ENCODE measurements at regions not wholly inside any gene's neighbourhood (a gene's known extent, or its start where the extent isn't known, plus 50 kb on each side); places are given as distances from the start of the nearest gene placed in this dataset.

DNA sequence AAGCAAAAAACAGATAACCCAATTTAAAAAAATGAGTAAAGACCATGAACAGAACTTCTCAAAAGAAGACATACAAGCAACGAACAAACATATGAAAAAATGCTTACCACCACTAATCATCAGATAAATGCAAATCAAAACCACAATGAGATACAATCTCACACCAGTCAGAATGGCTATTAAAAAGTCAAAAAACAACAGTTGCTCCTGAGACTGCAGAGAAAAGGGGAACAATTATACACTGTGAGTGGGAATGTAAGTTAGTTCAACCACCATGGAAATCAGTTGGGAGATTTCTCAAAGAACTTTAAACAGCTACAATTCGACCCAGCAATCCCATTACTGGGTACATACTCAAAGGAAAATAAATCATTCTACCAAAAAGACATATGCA lies 131.6 kb downstream of the PTGER3 start:
- Histone ChIP-seq H3K56ac (ENCODE audit: insufficient read length, low read depth, low read length) (no peak overlapping the region), H2BK5ac (ENCODE audit: insufficient read length, low read length) (no peak overlapping the region)
- WGBS (ENCODE audit: extremely low coverage, insufficient read length, low lambda C conversion rate), result no CpG with 5 or more reads among the region's 2 CpGs

More for the DNA sequence above, 131.6 kb downstream of the PTGER3 start:
- H3K27me3 ChIP-seq (ENCODE audit: insufficient read depth, low read length), result no peaks in the 10 kb centered on the region
- no peak overlapping the region for H3K14ac ChIP-seq (ENCODE audit: insufficient read depth, low read length)
- H3T11ph ChIP-seq (ENCODE audit: low read length), result no peak overlapping the region
- H3K4me2 ChIP-seq (ENCODE audit: insufficient read depth, insufficient read length, low read length), result no peak overlapping the region
- H4K8ac ChIP-seq (replicated peaks; ENCODE audit: insufficient read length, low read depth, low read length), result no peak overlapping the region
- no peak overlapping the region for H3K23ac ChIP-seq (ENCODE audit: insufficient read length, low read depth, low read length)
- H3K27ac ChIP-seq (ENCODE audit: insufficient read length, low read depth, low read length), result no peak overlapping the region
- DNase-seq, result no peak
- no peaks in the 10 kb centered on the region for H3K4me1 ChIP-seq (ENCODE audit: insufficient read depth, low read length)
- Mint-ChIP-seq H3K4me1 (no peaks in the 10 kb centered on the region), H3K27ac (no peak overlapping the region), H3K4me3 (no peak overlapping the region), H3K9me3 (peaks cover 12 to 16% of the 10 kb centered on the region in 2 experiments), H3K27me3 (ENCODE audit: low read depth) (no peaks in the 10 kb centered on the region), H3K36me3 (ENCODE audit: insufficient read depth in 1 of 3, low read depth in 3 of 3) (peaks cover 0 to 2% (median 0%) of the 10 kb centered on the region in 3 experiments; a peak in 2 of 7 replicates)
- no peaks in the 10 kb centered on the region for H3K9me3 ChIP-seq (ENCODE audit: control insufficient read depth, low read depth, low read length)
- no peak overlapping the region for H2BK120ac ChIP-seq (ENCODE audit: low read depth, low read length, poor library complexity, severe bottlenecking)
- H3K9ac ChIP-seq (ENCODE audit: extremely low read depth, insufficient read length, low read length), result no peak overlapping the region
- no peak overlapping the region for H2AFZ ChIP-seq (ENCODE audit: low read length)
- no peak overlapping the region for H2BK20ac ChIP-seq (ENCODE audit: low read depth, low read length, poor library complexity, severe bottlenecking)
- no peak overlapping the region for H4K91ac ChIP-seq (ENCODE audit: insufficient read length, low read depth, low read length)
- no peak overlapping the region for H3K4ac ChIP-seq (ENCODE audit: low read depth, low read length)
- no peaks in the 10 kb centered on the region for H3K79me1 ChIP-seq (ENCODE audit: insufficient read depth, low read depth, low read length, poor library complexity, severe bottlenecking)
- no peak overlapping the region for H2BK15ac ChIP-seq (ENCODE audit: low read depth, low read length)
- no peaks in the 10 kb centered on the region for H4K20me1 ChIP-seq (ENCODE audit: control insufficient read depth, insufficient read depth, insufficient read length)
- TF ChIP-seq, protein P1, sequence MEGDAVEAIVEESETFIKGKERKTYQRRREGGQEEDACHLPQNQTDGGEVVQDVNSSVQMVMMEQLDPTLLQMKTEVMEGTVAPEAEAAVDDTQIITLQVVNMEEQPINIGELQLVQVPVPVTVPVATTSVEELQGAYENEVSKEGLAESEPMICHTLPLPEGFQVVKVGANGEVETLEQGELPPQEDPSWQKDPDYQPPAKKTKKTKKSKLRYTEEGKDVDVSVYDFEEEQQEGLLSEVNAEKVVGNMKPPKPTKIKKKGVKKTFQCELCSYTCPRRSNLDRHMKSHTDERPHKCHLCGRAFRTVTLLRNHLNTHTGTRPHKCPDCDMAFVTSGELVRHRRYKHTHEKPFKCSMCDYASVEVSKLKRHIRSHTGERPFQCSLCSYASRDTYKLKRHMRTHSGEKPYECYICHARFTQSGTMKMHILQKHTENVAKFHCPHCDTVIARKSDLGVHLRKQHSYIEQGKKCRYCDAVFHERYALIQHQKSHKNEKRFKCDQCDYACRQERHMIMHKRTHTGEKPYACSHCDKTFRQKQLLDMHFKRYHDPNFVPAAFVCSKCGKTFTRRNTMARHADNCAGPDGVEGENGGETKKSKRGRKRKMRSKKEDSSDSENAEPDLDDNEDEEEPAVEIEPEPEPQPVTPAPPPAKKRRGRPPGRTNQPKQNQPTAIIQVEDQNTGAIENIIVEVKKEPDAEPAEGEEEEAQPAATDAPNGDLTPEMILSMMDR (conservative IDR thresholded peaks at IDR 0.05), result no peak
- H4K5ac ChIP-seq (ENCODE audit: insufficient read length, low read depth, low read length), result no peak overlapping the region
- H3K18ac ChIP-seq (ENCODE audit: insufficient read length, low read depth, low read length), result no peak overlapping the region
- H2AK5ac ChIP-seq (ENCODE audit: insufficient read length, low read length), result no peak overlapping the region
- H3K79me2 ChIP-seq (ENCODE audit: insufficient read depth, low read length), result no peaks in the 10 kb centered on the region
- H3K23me2 ChIP-seq (ENCODE audit: insufficient read length, low read depth, low read length, poor library complexity, severe bottlenecking), result no peaks in the 10 kb centered on the region
- H2BK12ac ChIP-seq (ENCODE audit: insufficient read length, low read depth, low read length), result no peak overlapping the region

All from H9 (cell line).